NCI-H187 (cell line): ENCODE measurements at regions not wholly inside any gene's neighbourhood (a gene's known extent, or its start where the extent isn't known, plus 50 kb on each side); places are given as distances from the start of the nearest gene placed in this dataset.
"Not testable (repeated sequence)": the region's sequence is repeated elsewhere in the genome, so short reads cannot be mapped to it uniquely, and the experiment has no call there.

Experiments used
- DNase-seq, 2 experiments: peaks; one replicate each; lab custom pipeline; 2025; lab: John Stamatoyannopoulos, UW

DNA sequence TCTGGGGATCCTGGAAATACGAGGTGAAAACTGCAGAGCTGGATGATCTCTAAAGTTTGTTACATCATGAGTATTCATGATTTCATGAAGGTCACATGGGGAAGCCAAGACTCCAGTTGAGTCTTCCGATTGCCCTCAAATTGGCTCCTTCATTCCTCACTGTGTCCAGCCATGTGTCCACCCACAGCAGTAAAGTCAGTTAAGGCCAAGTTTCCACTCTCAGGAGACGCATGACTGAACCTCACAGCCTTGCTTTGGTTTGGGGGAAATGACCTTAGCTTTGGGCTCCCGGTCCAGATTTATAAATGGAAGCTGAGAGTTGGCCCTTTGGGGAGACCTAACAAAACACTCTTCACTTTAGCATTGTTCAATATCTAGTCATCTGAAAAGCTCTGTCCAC is 289.7 kb upstream of the MCTP2 start:
- DNase-seq: no peak

DNA sequence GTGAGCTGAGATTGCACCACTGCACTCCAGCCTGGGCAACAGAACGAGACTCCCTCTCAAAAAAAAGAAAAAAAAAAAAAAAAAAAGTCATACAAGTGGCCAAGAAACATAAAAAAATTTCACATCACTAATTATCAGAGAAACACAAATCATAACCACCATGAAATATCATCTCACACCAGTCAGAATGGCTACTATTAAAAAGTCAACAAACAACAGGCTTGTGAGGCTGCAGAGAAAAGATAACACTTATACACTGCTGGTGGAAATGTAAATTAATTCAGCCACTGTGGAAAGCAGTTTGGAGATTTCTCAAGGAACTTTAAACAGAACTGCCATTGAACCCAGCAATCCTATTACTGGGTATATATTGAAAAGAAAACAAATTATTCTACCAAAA is 291.1 kb upstream of the MCTP2 start:
- no peak for DNase-seq

DNA sequence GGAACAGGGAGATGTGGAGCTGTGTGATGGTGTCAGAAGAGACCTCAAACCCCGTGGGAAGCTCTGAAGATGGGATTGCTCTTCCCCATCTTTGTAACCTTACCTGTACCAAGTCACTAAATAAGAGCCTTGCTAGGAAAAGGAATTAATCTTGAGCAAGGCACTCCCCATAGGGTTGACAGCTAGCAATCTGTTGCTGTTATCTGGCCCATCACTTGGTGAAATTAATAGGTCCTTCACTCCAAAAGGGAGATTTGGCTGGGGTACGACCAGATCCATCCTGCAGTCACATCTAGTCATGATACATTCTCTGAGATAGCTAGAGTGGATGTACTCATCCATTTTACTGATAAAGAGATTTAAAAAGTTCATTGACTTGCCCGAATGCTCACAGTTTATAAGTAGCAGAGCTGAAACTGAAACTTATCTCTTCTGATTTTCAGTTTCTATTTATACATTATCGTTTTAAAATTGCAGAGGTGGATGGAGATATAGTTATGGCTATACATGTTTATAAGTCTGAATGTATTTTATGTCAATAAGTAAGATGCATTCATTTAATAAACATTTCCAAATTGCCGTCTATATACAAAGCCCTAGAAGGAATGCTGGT is 299.1 kb upstream of the MCTP2 start:
- no peak for DNase-seq

DNA sequence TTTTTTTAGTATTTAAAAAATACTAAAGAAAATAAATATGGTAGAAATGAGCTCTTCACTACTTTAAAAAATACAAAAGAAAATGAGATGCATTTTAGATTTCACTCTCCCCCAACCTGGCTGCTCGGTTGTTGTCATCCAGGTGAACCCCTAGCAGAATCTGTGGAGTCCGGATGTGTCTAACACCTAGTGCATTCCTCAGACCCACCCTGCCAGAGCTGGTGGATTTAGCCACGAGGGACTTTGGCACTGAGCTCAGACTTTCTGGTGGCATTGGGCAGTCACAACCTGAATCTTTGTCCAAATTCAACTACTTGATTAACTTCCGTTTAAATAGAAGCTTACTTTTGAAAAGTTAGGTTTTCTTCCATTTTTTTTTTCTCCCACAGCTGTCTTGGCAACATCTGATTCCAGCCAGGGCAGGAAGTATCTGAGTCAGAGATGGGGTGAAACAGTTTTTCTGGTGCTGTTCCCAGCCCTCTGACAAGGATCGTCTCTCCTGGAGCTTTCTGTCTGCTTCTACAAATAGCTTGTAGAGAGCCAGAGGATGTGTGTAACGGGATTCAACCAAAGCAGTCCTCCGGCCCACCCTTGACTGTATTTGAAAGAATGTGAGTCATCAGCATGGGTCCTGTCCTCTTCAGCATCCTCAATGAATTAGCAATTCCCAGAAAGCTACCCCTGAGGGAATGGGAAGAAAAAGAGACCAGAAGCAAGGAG is 301.8 kb upstream of the MCTP2 start:
- no peak for DNase-seq

DNA sequence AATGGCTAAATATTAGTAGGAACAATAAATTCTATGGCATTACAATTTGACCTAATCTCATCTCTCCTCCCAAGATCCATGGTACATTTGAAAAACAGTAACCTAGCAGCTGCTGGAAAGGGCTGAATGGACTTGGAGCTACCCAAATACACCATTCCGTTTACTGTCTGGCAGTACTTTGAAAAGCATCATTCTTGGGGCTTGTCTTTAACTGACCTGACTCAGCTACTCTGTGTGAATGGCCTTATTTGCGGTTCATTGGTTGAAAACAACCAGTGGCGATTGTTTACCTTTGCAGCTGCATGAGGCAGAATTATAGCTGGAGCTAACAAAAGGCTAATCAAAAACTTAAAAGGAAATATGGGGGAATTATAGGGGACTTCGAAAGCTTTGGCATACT is 311.2 kb upstream of the MCTP2 start:
- DNase-seq: no peak

DNA sequence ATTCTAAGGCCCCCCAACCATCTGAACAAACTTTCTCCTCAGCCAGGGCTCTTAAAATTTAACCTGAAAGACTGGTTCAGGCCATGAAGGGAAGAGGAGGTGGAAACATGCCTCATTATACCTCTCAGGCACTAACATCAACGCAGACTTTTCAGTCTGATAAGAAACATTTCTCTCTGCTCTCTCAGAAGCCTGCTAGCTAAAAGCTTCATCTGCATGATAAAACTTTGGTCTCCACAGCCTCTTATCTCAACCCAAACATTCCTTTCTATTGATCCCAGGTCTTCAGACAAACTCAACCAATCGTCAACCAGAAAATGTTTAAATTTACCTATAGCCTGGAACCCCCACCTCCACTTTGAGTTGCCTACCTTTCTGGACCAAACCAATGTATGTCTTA is 312.6 kb upstream of the MCTP2 start:
- not testable (repeated sequence) for DNase-seq

DNA sequence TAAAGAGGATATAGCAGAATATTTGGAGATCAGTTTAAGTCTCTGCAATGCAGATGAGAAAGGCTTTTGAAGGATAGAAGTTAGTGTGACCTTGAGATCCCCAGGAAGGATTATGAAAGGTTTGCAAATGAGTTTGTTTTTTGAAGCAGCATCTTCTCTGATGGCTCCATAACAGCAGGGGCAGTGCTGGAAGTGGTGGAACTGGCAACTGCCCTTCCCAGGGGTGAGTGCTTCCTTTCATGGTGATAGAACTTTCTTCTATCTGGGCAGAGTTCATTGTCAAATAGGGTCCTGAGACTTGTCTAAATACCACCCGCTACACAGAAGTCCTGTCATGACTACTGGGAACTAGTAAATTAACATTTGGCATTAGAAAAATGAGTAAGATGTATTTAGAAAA is 314.2 kb upstream of the MCTP2 start:
- no peak for DNase-seq

DNA sequence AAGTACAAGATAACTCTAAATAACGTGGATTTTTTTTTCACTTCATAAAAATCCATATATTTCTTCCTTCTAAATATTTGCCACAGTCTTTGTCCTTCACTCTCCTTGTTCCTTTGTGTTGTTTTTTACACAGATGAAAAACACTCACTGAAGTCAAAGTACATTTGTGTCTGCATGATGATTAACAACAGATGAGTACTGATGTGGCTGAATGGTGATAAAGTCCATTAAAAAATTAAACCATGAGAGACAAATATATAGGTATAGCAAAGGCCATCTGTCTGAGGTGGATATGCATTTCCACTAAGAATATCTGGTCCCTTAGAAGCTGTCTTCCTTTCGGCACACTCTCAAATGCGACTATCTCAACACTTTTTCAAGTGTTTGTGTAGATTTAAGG is 317.5 kb upstream of the MCTP2 start:
- DNase-seq: no peak

DNA sequence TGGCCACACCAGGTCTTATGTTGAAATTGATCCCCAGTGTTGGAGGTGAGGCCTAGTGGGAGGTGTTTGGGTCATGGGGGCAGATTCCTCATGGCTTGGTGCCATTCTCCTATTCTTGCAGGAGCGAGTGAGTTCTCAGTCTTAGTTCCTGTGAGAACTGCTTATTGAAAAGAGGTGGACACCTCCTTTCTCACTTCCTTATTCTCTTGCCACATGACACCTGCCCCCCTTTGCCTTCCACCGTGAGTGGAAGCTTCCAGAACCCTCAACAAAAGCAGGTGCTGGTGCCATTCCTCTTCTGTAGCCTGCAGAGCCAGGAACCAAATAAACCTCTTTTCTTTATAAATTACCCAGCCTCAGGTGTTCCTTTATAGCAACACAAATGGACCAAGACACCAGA is 318.1 kb upstream of the MCTP2 start:
- DNase-seq: no peak

DNA sequence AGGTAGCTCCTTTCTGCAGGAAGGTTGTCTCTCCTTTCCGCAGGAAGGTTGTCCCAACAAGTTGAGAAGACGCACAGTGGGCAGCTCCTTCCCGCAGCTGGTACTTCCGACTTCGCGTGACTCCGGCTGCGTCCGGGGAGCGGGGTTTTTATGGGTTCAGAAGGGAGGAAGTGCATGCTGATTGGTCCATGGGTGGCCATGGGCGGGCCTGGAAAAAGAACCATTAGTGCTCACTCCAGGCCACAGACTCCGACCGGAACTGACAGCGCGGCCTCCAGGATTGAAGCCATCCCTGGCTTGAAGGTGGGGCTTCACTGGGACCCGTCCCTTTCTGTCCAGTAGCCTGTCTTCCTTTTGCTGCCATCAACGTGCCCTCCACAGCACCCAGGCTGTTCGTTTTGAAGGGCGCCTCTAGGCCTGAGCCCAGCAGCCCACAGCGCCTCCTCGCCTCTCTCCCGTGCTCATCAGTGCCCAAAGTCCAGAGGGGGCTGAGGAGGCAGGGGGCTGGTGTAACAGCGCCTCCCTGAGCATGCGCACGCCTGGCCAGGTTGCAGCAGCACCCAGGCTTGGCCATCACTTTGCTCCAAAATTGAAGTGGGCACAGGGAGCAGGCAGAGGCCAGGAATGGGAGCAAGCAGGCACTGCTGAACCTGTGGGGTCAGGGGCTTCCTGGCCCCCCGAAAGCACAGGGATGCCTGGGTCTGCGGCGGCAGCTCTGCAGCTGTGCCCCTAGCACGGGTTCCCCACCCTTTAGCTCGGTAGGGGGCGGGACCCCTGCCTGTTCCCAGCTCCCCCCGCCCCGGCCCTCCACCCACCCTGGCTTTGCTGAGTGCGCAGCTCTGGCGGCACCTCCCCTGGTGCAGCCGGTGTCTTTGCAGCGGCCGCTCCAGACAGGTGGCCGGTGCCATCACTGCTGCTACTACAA is 330.6 kb upstream of the MCTP2 start:
- DNase-seq: no peak

DNA sequence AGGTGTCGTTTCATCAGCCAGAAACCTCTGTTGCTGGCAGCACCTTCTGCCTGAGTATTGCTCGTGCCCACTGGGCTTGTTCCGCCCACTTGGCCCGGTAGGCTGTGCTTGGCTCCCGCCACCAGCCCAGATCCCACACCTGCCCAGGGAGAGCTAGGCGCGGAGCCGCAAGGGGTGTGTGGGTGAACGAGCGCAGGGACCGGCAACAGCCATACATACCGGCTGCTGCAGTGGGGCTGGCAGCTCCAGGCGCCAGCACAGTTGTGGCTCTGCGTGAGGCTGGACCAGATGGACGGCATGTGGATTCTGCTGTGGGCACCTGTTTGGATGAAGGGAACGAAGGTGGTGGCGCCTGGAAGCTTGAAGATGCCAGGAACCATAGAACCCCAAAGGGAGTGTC is 331.5 kb upstream of the MCTP2 start:
- DNase-seq: no peak

DNA sequence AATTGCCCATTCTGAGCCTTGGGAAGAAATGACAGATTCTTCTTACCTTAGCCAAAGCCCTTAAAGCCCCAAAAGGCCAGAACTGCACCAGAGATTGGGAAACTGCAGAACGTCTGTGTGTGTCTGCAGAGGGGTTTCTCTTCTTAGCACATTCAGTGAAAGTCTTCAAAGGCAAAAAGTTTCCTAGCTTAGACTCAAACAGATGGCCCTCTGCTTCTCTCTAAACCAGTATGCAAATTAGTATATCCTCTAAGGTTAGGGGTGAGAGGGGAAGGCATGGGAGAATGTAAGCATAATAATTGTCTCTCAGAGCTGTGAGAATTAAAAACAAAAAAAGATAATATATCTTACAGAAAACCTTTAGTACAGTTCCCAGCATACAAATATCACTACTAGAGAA is 334.0 kb upstream of the MCTP2 start:
- no peak for DNase-seq

DNA sequence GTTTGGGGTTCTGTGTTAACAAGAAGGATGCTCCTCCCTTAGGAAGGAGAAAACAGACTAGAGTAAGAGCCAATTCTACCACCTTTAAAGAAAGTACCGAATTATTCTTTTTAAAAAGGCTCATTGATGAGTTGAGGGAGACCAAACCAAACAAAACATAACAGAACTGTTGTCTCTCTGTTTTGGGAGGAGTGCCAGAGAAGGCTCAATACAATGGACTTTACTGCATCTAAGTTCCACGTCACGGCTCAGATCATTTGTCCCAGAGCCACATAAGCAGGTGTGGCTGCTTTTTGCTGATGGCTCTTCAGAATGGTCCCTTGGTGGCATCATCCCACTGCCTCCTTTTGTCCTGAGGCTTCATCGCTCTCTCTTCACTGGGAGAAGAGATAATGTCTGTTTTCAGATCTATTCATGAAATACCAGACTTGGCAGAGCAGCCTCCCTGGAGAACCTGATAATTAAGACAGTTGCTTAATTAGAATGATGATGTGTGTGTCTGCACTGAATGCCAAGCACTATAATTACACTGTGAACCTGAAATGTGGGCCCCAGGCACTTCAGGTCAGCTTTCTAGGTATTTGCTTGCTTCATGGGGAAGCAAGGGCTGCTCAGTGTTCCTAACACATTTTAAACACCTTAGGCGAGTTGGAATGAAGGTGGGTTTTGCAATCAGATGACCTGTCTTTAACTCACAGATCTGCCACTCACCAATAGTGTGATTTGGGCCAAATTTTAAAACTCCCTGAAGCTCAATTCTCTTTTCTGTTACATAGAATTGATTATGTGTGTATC is 335.2 kb upstream of the MCTP2 start:
- DNase-seq: no peak

DNA sequence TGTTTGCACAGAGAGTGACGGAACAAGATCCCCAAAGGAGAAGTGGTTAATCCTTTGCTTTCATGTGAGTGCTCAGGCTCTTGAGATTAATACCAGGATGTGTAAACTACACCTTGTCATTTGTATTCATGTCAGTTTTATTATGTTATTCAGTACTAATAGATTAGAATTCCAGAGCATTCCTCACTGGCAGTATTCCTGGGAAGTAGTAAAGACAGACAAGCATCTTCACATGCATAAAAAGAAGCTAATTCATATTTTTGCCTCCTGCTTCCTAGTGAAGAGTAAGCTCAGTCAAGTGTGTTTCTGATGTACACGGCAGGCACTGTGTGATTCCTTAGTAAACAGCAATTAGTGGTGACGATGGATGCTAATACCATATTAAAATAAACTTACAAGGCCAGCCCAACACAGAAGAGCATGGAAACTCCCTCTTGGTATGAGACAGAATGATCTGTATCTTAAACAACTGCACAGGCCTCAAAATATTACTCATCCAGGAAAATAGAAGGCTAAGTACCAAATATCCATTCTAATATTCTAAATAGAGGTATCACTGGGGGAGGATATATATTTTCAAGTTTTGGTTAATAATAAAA is 336.8 kb upstream of the MCTP2 start:
- DNase-seq: no peak

DNA sequence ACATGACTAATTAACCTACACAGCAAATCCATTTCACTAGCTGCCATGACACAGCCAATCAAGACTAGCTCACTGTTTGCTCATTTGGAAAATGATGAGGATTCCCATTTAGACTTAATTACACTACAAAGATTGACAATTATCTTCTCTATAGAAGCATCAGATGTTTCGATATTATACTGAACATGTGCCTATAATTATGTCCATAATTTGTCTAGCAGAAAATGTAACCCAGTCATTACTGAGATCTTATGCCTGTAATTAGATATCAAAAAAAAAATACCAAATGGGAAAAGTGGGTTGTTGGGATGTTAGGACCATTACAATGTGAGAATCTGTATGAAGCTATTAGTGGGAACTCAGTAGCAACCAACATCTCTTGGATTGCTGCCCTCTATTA is 344.2 kb upstream of the MCTP2 start:
- no peak for DNase-seq

DNA sequence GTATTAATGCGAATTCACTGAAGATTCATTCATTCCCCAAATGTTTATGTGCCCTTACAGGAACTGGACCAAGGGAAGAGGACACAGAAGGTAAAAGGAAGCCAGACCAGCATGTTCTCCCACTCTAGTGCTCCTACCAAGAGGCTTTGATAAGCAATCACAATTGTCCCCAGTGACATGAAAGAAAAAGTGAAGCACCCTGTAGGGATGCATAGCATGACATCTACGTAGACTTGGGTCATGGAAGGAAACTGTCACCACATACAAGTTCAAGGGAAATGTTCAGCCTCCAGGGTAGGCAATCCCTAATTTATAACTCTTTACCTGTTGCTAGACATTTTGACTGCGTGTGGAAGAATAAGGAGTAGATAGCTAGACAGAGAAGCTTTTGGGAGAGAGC is 348.6 kb upstream of the MCTP2 start:
- no peak for DNase-seq

DNA sequence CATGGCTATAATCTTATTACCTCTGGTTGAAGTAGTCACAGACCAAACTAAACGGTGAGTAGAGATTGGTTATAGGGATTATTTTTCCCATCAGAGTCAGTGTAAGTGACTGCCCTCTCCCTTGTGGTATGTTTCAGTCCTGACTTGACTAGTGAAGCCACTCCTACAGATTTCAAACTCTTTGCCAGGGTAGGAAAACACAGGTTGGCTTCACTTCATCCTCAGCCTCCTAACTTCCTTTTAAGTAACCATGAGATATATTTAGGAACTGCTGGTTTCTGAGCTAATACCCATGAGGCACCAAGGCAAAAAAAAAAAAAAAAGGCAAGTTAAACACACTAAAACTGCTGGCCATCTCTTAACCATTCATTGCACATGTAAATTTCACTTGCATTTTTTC is 349.2 kb upstream of the MCTP2 start:
- DNase-seq: no peak

DNA sequence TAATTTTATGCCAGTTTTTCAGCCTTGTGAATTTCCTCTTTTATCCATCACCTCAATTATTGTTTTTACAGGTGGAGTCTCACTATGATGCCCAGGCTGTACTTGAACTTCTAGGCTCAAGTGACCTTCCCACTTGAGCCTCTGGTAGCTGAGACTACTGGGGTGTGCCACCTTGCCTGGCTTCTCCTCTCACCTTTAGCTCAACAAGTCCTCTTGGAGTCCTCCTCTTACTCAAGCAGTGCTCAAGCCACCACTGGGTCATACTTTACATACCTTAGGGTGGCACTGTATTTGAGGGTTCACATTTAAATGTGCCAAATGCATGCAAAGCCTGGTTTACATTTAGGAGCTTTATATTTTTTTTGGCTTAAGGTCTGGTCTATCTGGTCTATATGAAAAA is 350.1 kb upstream of the MCTP2 start:
- no peak for DNase-seq

DNA sequence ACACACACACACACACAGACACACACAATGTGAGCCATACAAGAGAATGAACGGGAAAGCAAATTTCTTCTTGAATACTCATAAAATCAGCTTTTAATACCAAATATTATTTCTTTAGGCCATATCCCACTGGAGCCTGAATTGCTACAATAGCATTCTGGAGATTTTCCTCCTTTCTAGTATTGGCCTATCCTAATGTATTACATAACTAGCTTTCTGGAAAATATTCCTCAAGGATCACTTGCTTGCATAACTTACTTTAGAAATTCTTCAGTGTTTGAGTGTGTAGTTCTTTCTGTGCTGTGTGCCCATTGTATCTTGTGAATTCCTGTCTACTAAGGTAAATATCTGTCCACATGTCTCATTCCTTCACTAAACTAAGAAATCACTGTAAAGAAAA is 351.0 kb upstream of the MCTP2 start:
- no peak for DNase-seq

DNA sequence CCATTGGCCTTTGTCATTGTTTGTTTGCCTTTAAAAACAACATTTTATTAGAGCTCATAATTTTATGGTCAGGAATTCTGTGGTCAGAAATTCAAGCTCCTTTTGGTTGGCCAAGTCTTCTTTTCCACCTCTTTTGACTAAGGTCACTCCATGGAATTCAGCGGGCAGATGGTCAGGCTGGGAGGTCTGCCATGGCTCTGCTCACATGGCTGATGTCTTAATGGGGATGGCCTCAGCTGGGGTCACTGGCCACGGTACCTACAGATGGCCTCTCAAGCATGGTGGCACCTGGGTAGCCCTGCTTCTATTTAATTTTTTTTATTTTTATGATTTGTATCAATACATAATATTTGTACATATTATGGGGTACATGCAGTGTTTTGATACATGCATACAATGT is 360.8 kb upstream of the MCTP2 start:
- DNase-seq: no peak

DNA sequence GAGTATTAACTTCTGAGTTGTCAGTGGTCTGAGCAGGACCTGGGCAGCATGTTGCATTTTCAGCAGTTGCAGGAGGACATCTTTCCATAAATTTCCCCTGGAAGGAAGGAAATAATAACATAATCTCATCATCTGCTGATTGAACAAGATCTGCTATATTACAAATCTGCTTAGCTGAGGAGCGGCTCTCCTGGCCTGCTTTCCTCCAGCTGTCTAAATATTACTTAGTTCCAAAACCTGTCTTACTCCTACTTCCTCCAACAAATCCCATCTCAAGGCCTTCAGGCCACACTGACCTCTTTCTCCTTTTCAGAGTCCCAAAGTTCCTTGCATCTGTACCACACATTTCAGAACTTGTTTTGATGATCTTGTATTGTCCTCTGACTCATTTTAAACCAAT is 364.4 kb upstream of the MCTP2 start:
- no peak for DNase-seq

DNA sequence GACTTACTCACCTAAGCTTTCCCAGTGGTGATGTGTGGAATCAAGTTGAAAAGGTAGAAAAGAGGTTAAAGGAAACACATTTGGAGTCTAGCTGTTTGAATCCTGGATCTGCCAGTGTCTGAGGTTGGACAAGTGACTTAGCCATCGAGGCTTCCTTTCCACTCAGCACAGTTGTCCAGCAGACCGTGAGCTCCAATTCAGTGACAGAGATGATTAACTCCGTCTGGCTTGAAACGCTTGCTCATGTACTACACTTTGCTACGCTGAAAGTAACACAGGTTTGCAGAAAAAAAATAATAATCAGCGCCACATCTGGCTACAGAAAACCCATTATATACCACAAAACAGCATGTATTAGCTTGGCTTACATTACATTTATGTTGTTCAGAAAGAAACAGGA is 364.9 kb upstream of the MCTP2 start:
- no peak for DNase-seq
